Pancreas (tissue), 10 donors: ENCODE measurements at regions not wholly inside any gene's neighbourhood (a gene's known extent, or its start where the extent isn't known, plus 50 kb on each side); places are given as distances from the start of the nearest gene placed in this dataset.
A peak's percentile ranks its signal among the peaks of the same experiment; 100 is the strongest.
"Not testable (repeated sequence)": the region's sequence is repeated elsewhere in the genome, so short reads cannot be mapped to it uniquely, and the experiment has no call there.

Experiments used
- ATAC-seq, 4 donors: fragments of 200-7000 bp; cut with Tn5 transposase; one replicate each; pipeline versions ENCODE4 v1.8.0 to v1.9.1; 2020; ENCODE audit warnings: mild to moderate bottlenecking in 4 of 4, moderate library complexity in 4 of 4
- DNase-seq, 6 donors: peaks; one replicate each; pipeline ENCODE4 v3.0.0-alpha.2; 2020
- FAIRE-seq: peaks from 2 replicates; lab custom pipeline; 2012; peaks lifted over from hg19 to GRCh38; lab: Jason Lieb, UNC
- H3K27ac ChIP-seq, 4 donors: fragments of 200-600 bp; sonication (generic); 1 replicate in 3 of 4; 2 replicates in 1 of 4; pipeline versions ENCODE4 v1.5.0 to v1.8.0; 2020
- H3K27me3 ChIP-seq, 4 donors: fragments of 200-600 bp; one replicate each; pipeline ENCODE4 v1.8.0; 2021
- H3K36me3 ChIP-seq, 3 donors: fragments of 200-600 bp; sonication (generic) in 1 of 3; one replicate each; pipeline versions ENCODE4 v1.5.0 to v1.8.0; 2020 to 2021
- H3K4me1 ChIP-seq, 3 donors: fragments of 200-600 bp; one replicate each; pipeline ENCODE4 v1.8.0; 2021
- H3K4me3 ChIP-seq, 4 donors: fragments of 200-600 bp; sonication (generic) in 2 of 4; one replicate each; pipeline versions ENCODE4 v1.5.0 to v1.8.0; 2020 to 2021
- H3K9me3 ChIP-seq, 4 donors: fragments of 200-600 bp; one replicate each; pipeline ENCODE4 v1.8.0; 2021
- CTCF ChIP-seq, 4 donors: fragments of 200-600 bp; sonication (generic) in 3 of 4; IDR thresholded peaks; one replicate each; pipeline versions ENCODE4 v1.5.0 to v1.8.0; 2021; ENCODE audit warnings: antibody characterized with exemption in 4 of 4
- WGBS, 2 donors: extraction: QIAGEN DNeasy Blood & Tissue Kit; methylation state at CpG; one replicate each; pipeline ENCODE4 v1.1.7; 2013; 5-methylcytosine and 5-hydroxymethylcytosine counted together
- intact Hi-C, 3 donors: fragments of 100-400 bp; cut with DNase I; formaldehyde crosslinking; loops; one replicate each; pipeline versions ENCODE4 v1.11.1 to v1.14.2; 2022
- donor health status: healthy with polysubstance abuse.
- donor health status: DM: no; HTN: no; CAD: no; lungs with moderate emphysema.
- donor health status: DM: no; HTN: no; CAD: no.
- donor health status: control.
- donor health status: control.
- donor health status: Bipolar disorder and iron deficiency.
- donor health status: DM: yes; HTN: yes; CAD: no.
- donor health status: DM: no; HTN: no; CAD: no.
- donor health status: DM: no; HTN: no; CAD: no.
- donor health status: DM: yes; HTN: yes; CAD: no.

- DNase-seq (no peak), ATAC-seq (no peak), FAIRE-seq (no peak)
- 86 to 88% methylated on average over 1 of the region's 1 CpG for WGBS, 2 donors
- Histone ChIP-seq H3K27me3 (no peaks in the 10 kb centered on the region), H3K36me3 (no peaks in the 10 kb centered on the region), H3K4me1 (no peaks in the 10 kb centered on the region), H3K9me3 (peaks cover 0 to 5% (median 0%) of the 10 kb centered on the region in 4 donors), H3K4me3 (no peak overlapping the region), H3K27ac (no peak overlapping the region)
- no peak for TF ChIP-seq CTCF (IDR thresholded peaks at IDR 0.05)
- intact Hi-C loops, result no loop called here
These were observed 175.7 kb upstream of the SPIN4 start for GRCh38 chrX:63526863-63527262.

DNA sequence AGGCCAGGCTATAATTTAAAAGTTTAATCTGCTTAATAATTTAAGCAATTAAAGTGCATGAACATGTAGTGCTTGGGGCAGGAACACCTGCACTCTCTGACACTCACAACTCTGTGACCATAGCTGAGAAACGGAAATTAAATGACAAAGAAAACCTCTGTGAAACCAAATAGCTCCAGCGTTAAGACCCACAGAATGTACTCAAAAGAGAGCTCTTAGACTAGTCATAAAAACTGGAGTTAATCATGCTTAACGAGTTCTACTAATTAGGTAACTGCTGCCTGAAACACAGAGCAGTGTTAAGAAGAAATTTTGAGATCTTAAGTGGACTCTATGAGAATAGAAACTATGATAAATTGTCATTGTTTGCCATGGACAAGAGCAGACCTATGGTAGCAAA lies 174.4 kb upstream of the SPIN4 start:
- DNase-seq (no peak), FAIRE-seq (no peak), ATAC-seq (no peak)
- intact Hi-C loops, result no loop called here
- no peaks in the 10 kb centered on the region for H3K9me3 ChIP-seq
- no peaks in the 10 kb centered on the region for H3K27me3 ChIP-seq
- no peak overlapping the region for H3K4me3 ChIP-seq
- no peaks in the 10 kb centered on the region for H3K4me1 ChIP-seq
- WGBS, 2 donors, result 66 to 82% methylated on average over 3 of the region's 3 CpGs
- TF ChIP-seq CTCF (IDR thresholded peaks at IDR 0.05), result no peak
- H3K36me3 ChIP-seq, result no peaks in the 10 kb centered on the region
- H3K27ac ChIP-seq, result no peak overlapping the region

DNA sequence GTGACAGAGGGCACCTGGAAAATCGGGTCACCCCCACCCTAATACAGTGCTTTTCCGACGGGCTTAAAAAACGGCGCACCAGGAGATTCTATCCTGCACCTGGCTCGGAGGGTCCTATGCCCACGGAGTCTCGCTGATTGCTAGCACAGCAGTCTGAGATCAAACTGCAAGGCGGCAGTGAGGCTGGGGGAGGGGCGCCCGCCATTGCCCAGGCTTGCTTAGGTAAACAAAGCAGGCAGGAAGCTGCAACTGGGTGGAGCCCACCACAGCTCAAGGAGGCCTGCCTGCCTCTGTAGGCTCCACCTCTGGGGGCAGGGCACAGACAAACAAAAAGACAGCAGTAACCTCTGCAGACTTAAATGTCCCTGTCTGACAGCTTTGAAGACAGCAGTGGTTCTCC lies 168.2 kb upstream of the SPIN4 start:
- ATAC-seq, FAIRE-seq, H3K9me3 ChIP-seq, H3K36me3 ChIP-seq, intact Hi-C loops, H3K4me3 ChIP-seq, H3K27me3 ChIP-seq, DNase-seq, H3K27ac ChIP-seq: not testable (repeated sequence)
- WGBS, 2 donors, result 89 to 94% methylated on average over 8 to 11 of the region's 11 CpGs
- peaks cover 0 to 12% (median 0%) of the 10 kb centered on the region in 3 donors for H3K4me1 ChIP-seq

GRCh38 chrX:63514569-63515080 lies 163.5 kb upstream of the SPIN4 start:
- peak in 3 of 4 donors; percentile 8 to 24 (median 18) for ATAC-seq
- no peak for DNase-seq
- intact Hi-C loops, result no loop called here
- H3K9me3 ChIP-seq, result no peaks in the 10 kb centered on the region
- TF ChIP-seq CTCF (IDR thresholded peaks at IDR 0.05), result no peak
- H3K36me3 ChIP-seq, result no peaks in the 10 kb centered on the region
- H3K4me3 ChIP-seq, result no peak overlapping the region
- peak overlapping the region in 1 of 4 donors; percentile 31 for H3K27ac ChIP-seq
- H3K27me3 ChIP-seq, result peaks cover 0 to 8% (median 0%) of the 10 kb centered on the region in 4 donors
- FAIRE-seq, result no peak
- peaks cover 0 to 20% (median 6%) of the 10 kb centered on the region in 3 donors for H3K4me1 ChIP-seq

DNA sequence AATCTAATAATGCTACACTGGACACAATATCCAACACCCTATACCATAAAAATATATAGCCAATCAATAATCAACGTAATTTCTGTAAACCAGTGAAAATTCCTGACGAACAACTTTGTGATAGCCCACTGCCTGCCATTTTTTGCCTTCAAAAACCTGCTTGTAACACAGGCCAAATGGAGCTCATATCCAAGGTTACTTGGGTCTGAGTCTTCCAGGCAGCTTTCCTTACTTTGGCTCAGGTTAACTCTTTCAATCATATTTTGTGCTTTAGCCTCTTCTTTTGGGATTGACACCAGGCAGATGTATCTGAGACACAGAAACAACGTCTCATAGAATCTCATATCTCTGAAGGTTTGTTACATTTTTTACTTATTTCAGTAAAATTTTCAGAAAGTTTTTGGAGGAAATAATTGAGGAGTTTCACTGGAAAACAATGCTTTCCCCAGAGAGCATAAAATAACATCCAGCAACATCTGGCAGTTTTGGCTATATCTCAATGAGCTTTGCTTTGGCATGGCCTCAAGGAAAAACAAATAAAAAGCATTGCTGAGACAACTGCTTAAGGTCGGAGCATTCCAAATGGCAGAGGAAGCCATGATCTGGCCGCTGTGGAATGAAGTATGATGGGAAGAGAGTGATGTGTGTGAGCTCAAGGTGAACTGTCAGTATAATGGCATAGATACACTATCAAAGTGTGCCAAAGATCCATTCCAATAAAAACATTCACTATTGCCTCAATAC lies 162.9 kb upstream of the SPIN4 start:
- no peaks in the 10 kb centered on the region for H3K36me3 ChIP-seq
- peaks cover 0 to 8% (median 0%) of the 10 kb centered on the region in 4 donors for H3K27me3 ChIP-seq
- FAIRE-seq, result peak; percentile 91
- peak in 3 of 6 donors; percentile 17 to 38 (median 32) for DNase-seq
- intact Hi-C loops, result no loop called here
- peak; percentile 85 to 91 (median 88) for ATAC-seq
- TF ChIP-seq CTCF (IDR thresholded peaks at IDR 0.05), result no peak
- no peak overlapping the region for H3K4me3 ChIP-seq
- peaks cover 0 to 20% (median 6%) of the 10 kb centered on the region in 3 donors for H3K4me1 ChIP-seq
- WGBS, 2 donors, result 21 to 25% methylated on average over 5 of the region's 5 CpGs
- peak overlapping the region in 1 of 4 donors; percentile 31 for H3K27ac ChIP-seq
- H3K9me3 ChIP-seq, result no peaks in the 10 kb centered on the region
